Endothelial cell of umbilical vein (primary cell): ENCODE measurements at regions not wholly inside any gene's neighbourhood (a gene's known extent, or its start where the extent isn't known, plus 50 kb on each side); places are given as distances from the start of the nearest gene placed in this dataset.

Experiments
- EZH2 ChIP-seq: IDR thresholded peaks from 2 replicates; pipeline ENCODE4 v1.6.1; 2012; ENCODE audit warnings: borderline replicate concordance, low read depth, mild to moderate bottlenecking, moderate library complexity, low read length, inconsistent platforms; ENCODE audit not compliant: severe bottlenecking
- FOS ChIP-seq: IDR thresholded peaks from 2 replicates; pipeline ENCODE4 v1.6.1; 2011; ENCODE audit warnings: mild to moderate bottlenecking, low read length, moderate library complexity, borderline replicate concordance; ENCODE audit not compliant: insufficient read depth
- JUN ChIP-seq: IDR thresholded peaks from 2 replicates; pipeline ENCODE4 v1.6.1; 2011; ENCODE audit warnings: borderline replicate concordance, low read depth; ENCODE audit not compliant: insufficient read length, insufficient read depth
- POLR2A ChIP-seq: IDR thresholded peaks from 2 replicates; pipeline ENCODE4 v1.6.1; 2012; ENCODE audit warnings: low read depth, mild to moderate bottlenecking, control low read depth, low read length
- TF ChIP-seq, protein P1 (sequence below), 2 donors: IDR thresholded peaks; 1 replicate in 1 of 2; 2 replicates in 1 of 2; pipeline ENCODE4 v1.5.1; 2011; ENCODE audit warnings: low read length in 2 of 2, mild to moderate bottlenecking in 2 of 2, moderate library complexity in 2 of 2, control low read depth in 1 of 2, inconsistent platforms in 1 of 2, low read depth in 1 of 2; ENCODE audit not compliant: insufficient read depth in 1 of 2; ENCODE audit errors: extremely low read depth in 1 of 2

DNA sequence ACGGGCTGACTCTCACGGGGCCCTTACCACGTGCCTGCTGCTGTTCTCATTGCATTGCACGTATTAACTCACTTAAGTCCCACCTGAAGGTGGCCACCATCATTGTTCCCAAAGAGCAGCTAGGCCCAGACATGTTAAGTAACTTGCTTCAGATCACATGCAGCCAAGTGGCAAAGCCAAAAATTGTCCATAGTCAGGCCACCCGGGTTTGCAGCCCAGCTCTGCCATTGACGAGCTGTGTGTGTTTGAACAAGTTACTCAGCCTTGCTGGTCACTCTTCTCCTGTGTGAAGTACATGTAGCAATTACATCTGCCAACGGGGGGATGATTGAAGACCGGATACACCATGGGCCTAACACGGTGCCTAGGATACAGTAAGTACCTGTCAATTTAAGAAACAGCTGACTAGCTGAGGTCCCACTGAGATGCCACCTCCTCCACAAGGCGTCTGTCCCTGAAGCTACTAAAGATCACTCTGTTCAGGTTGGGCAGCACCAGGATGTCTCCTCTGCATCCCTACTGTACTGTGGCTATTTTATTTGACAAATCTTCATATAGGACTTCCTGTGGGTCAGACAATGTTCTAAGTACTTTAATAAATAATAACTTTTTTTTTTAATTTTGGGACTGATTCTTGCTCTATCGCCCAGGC lies 154.2 kb upstream of the MYCN start:
- TF ChIP-seq FOS (no peak), JUN (no peak), EZH2 (no peak), POLR2A (no peak)
- TF ChIP-seq, protein P1, sequence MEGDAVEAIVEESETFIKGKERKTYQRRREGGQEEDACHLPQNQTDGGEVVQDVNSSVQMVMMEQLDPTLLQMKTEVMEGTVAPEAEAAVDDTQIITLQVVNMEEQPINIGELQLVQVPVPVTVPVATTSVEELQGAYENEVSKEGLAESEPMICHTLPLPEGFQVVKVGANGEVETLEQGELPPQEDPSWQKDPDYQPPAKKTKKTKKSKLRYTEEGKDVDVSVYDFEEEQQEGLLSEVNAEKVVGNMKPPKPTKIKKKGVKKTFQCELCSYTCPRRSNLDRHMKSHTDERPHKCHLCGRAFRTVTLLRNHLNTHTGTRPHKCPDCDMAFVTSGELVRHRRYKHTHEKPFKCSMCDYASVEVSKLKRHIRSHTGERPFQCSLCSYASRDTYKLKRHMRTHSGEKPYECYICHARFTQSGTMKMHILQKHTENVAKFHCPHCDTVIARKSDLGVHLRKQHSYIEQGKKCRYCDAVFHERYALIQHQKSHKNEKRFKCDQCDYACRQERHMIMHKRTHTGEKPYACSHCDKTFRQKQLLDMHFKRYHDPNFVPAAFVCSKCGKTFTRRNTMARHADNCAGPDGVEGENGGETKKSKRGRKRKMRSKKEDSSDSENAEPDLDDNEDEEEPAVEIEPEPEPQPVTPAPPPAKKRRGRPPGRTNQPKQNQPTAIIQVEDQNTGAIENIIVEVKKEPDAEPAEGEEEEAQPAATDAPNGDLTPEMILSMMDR (IDR thresholded peaks at IDR 0.05; ENCODE audit: extremely low read depth in 1 of 2, insufficient read depth in 1 of 2, low read depth in 1 of 2, low read length in 2 of 2): no peak
